ENCODE measurements at regions not wholly inside any gene's neighbourhood (a gene's known extent, or its start where the extent isn't known, plus 50 kb on each side); places are given as distances from the start of the nearest gene placed in this dataset.

- Histone ChIP-seq H3K9me3 (ENCODE audit: control insufficient read depth in 1 of 2, insufficient read depth in 1 of 2, low read depth in 1 of 2, low read length in 2 of 2) (peaks cover 8 to 23% of the 10 kb centered on the region in 2 experiments; a peak in 2 of 4 replicates), H3K9me2 (ENCODE audit: insufficient read depth) (no peaks in the 10 kb centered on the region), H3K27me3 (ENCODE audit: insufficient read depth, low read length) (no peaks in the 10 kb centered on the region), H2AFZ (ENCODE audit: low read depth, low read length, poor library complexity, severe bottlenecking) (no peak overlapping the region), H3K4me2 (ENCODE audit: low read length) (no peak overlapping the region), H3K27ac (ENCODE audit: low read depth, low read length) (no peak overlapping the region), H3K4me1 (ENCODE audit: control insufficient read depth in 1 of 2, insufficient read depth in 2 of 2, low read length in 2 of 2) (no peaks in the 10 kb centered on the region), H4K20me1 (ENCODE audit: insufficient read depth) (no peaks in the 10 kb centered on the region), H3K79me2 (ENCODE audit: insufficient read depth, low read length) (no peaks in the 10 kb centered on the region), H3K36me3 (ENCODE audit: control insufficient read depth in 1 of 2, insufficient read depth in 2 of 2, low read length in 2 of 2) (no peaks in the 10 kb centered on the region), H3K4me3 (replicated peaks in 1 of 2; ENCODE audit: low read depth in 1 of 2, low read length in 2 of 2) (no peak overlapping the region), H3K9ac (ENCODE audit: low read length) (no peak overlapping the region)
- ChIA-PET POLR2A (no interaction called here), RAD21 (ENCODE audit: low non-redundant PET in 1 of 2, low total read pairs in 2 of 2, uncharacterized antibody in 2 of 2, unreplicated experiment in 2 of 2) (no interaction called here), CTCF (no interaction called here)
- ATAC-seq = no peak
- intact Hi-C loops (cut with micrococcal nuclease) = no loop called here
- TF ChIP-seq ZBTB33 (IDR thresholded peaks at IDR 0.05; ENCODE audit: extremely low read depth, insufficient replicate concordance, low read length) (no peak), POLR2A (IDR thresholded peaks at IDR 0.05; ENCODE audit: borderline replicate concordance, extremely low read depth, insufficient read depth, insufficient read length) (no peak), CEBPB (IDR thresholded peaks at IDR 0.05; ENCODE audit: low read depth) (no peak), ZNF274 (IDR thresholded peaks at IDR 0.05; ENCODE audit: low read depth, low read length) (no peak)
- BruUV-seq (replicated peaks) = no TSS peak
- DNase-seq (ENCODE audit: low read depth, low spot score) = no peak
These were observed 104.6 kb upstream of the ANO3 start for GRCh38 chr11:26227301-26227746.

GRCh38 chr11:26227883-26228502 is 103.9 kb upstream of the ANO3 start:
- Histone ChIP-seq H3K27me3 (ENCODE audit: insufficient read depth, low read length) (no peaks in the 10 kb centered on the region), H3K4me3 (replicated peaks in 1 of 2; ENCODE audit: low read depth in 1 of 2, low read length in 2 of 2) (no peak overlapping the region), H3K4me1 (ENCODE audit: control insufficient read depth in 1 of 2, insufficient read depth in 2 of 2, low read length in 2 of 2) (no peaks in the 10 kb centered on the region), H2AFZ (ENCODE audit: low read depth, low read length, poor library complexity, severe bottlenecking) (no peak overlapping the region), H3K9me3 (ENCODE audit: control insufficient read depth in 1 of 2, insufficient read depth in 1 of 2, low read depth in 1 of 2, low read length in 2 of 2) (peaks cover 8 to 17% of the 10 kb centered on the region in 2 experiments; a peak in 2 of 4 replicates), H3K36me3 (ENCODE audit: control insufficient read depth in 1 of 2, insufficient read depth in 2 of 2, low read length in 2 of 2) (no peaks in the 10 kb centered on the region), H3K27ac (ENCODE audit: low read depth, low read length) (no peak overlapping the region), H3K4me2 (ENCODE audit: low read length) (no peak overlapping the region), H3K9me2 (ENCODE audit: insufficient read depth) (no peaks in the 10 kb centered on the region), H4K20me1 (ENCODE audit: insufficient read depth) (no peaks in the 10 kb centered on the region), H3K79me2 (ENCODE audit: insufficient read depth, low read length) (no peaks in the 10 kb centered on the region), H3K9ac (ENCODE audit: low read length) (no peak overlapping the region)
- POLR2A ChIA-PET = no interaction called here
- RAD21 ChIA-PET (ENCODE audit: low non-redundant PET in 1 of 2, low total read pairs in 2 of 2, uncharacterized antibody in 2 of 2, unreplicated experiment in 2 of 2) = no interaction called here
- ATAC-seq = no peak
- intact Hi-C loops (cut with micrococcal nuclease) = no loop called here
- no peak for TF ChIP-seq ATF3 (IDR thresholded peaks at IDR 0.05)
- no peak for TF ChIP-seq YY1 (IDR thresholded peaks at IDR 0.05; ENCODE audit: extremely low read depth, insufficient replicate concordance, low read depth, low read length)
- no peak for TF ChIP-seq CEBPB (IDR thresholded peaks at IDR 0.05; ENCODE audit: low read depth)
- no peak for TF ChIP-seq RAD21 (IDR thresholded peaks at IDR 0.05; ENCODE audit: low read depth)
- no peak for TF ChIP-seq ELF1 (IDR thresholded peaks at IDR 0.05; ENCODE audit: borderline replicate concordance, low read depth)
- TF ChIP-seq SIN3A (IDR thresholded peaks at IDR 0.05; ENCODE audit: low read depth) = no peak
- no peak for TF ChIP-seq ZBTB33 (IDR thresholded peaks at IDR 0.05; ENCODE audit: extremely low read depth, insufficient replicate concordance, low read length)
- TF ChIP-seq EGR1 (IDR thresholded peaks at IDR 0.05; ENCODE audit: low read depth) = no peak
- no peak for TF ChIP-seq JUND (IDR thresholded peaks at IDR 0.05)
- no TSS peak for BruUV-seq (replicated peaks)
- CTCF ChIA-PET = no interaction called here
- no peak for DNase-seq (ENCODE audit: low read depth, low spot score)

Data from HCT116 (cell line).